ENCODE measurements at regions not wholly inside any gene's neighbourhood (a gene's known extent, or its start where the extent isn't known, plus 50 kb on each side); places are given as distances from the start of the nearest gene placed in this dataset.

DNA sequence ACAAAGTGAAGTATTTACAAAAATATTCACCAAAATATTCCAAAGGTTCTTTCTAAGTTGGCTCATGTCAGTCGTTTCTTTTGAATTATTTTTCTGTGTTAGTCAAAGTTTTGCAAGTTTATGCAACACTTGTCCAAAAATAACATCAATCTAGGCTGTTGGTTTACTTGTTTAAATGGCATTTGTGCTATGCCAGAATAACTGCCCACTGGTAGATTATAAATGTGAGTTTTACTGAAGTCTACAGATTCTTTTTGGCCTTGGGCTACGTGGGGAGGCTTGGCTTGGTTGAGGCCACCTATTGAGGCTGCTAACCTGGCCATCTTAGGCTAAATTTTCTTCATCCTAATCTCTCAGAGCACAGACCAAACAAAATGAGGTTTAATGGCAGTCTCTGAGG lies 1091.9 kb upstream of the RAG2 start:
- Histone ChIP-seq H4K20me1 (no peaks in the 10 kb centered on the region), H3K9ac (no peak overlapping the region), H3K9me3 (replicated peaks in 1 of 11) (peaks cover 10 to 16% (median 14%) of the 10 kb centered on the region in 11 experiments), H3K4me2 (no peak overlapping the region), H3K4me1 (no peaks in the 10 kb centered on the region), H3K4me3 (no peak overlapping the region), H3K36me3 (no peaks in the 10 kb centered on the region), H3K27ac (no peak overlapping the region), H3K27me3 (no peaks in the 10 kb centered on the region)
- no peak for TF ChIP-seq Cebpa-rat (IDR thresholded peaks at IDR 0.05)

DNA sequence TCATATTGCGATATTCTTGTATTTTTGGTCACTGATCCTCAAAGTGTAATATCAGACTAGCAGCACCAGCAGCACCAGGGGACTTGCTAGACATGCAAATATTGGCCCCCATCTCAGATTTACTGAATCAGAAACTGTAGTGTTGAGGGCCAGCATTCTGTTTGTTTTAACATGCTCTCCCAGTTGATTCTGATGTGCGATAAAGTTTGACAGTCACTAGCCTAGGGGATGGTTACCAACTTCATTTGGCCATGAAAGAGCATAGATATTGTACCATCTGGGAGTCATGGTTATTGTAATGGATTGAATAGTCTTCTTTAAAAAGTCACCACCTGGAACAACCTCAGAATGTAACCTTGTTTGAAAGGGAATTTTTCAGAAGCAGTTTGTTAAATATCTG lies 1090.4 kb upstream of the RAG2 start:
- H3K36me3 ChIP-seq: no peaks in the 10 kb centered on the region
- H3K27ac ChIP-seq: no peak overlapping the region
- no peaks in the 10 kb centered on the region for H3K27me3 ChIP-seq
- no peaks in the 10 kb centered on the region for H3K4me1 ChIP-seq
- no peak for TF ChIP-seq Cebpa-rat (IDR thresholded peaks at IDR 0.05)
- no peaks in the 10 kb centered on the region for H4K20me1 ChIP-seq
- peaks cover 0 to 2% (median 0%) of the 10 kb centered on the region in 11 experiments; a peak in 2 of 22 replicates for H3K9me3 ChIP-seq (replicated peaks in 1 of 11)
- no peak overlapping the region for H3K4me2 ChIP-seq
- no peak overlapping the region for H3K4me3 ChIP-seq
- H3K9ac ChIP-seq: no peak overlapping the region

DNA sequence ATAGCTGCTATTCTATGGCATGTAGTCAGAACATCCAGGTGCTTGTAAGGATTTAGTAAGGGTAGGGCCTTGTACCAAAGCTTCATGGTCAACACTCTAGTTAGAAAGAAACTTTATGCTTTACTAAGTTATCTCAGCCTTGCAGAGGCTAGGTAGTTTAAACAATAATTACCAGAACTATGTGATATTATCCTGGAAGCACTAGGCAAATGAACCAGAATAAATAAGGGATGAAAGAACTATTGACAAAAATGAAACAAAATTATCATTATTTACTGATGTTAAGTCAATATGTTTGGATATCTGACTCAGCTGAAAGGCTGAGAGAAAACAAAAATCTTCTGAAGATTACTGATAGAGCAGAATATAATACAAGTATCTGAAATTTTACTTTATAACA lies 1089.1 kb upstream of the RAG2 start:
- Histone ChIP-seq H3K9ac (no peak overlapping the region), H3K9me3 (replicated peaks in 1 of 11) (peaks cover 0 to 9% (median 6%) of the 10 kb centered on the region in 11 experiments; a peak in 9 of 22 replicates), H3K27me3 (no peaks in the 10 kb centered on the region), H4K20me1 (no peaks in the 10 kb centered on the region), H3K4me2 (no peak overlapping the region), H3K4me1 (no peaks in the 10 kb centered on the region), H3K27ac (no peak overlapping the region), H3K36me3 (no peaks in the 10 kb centered on the region; a peak in 1 of 22 replicates), H3K4me3 (no peak overlapping the region)
- no peak for TF ChIP-seq Cebpa-rat (IDR thresholded peaks at IDR 0.05)

DNA sequence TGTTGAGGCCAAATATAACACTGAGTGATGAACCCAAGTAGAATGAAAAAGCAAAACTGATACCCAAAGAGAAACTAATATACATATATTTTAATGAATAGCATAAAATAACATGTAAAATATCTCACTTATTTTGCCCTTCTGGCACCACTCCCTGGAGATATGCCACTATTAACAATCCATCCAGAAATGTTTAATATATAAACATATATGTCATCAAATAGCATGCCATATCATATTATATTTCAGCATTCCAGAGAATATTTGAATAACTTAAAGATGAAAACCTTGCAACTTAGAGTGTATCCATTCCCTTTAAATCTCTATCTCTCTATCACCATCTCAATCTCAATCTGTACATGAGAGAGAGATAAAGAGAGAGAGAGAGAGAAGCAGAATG lies 1073.3 kb upstream of the RAG2 start:
- no peak for TF ChIP-seq Cebpa-rat (IDR thresholded peaks at IDR 0.05)
- Histone ChIP-seq H3K9ac (no peak overlapping the region), H3K4me2 (no peak overlapping the region), H3K9me3 (replicated peaks in 1 of 11) (peaks cover 0 to 12% (median 0%) of the 10 kb centered on the region in 11 experiments; a peak in 5 of 22 replicates), H3K36me3 (no peaks in the 10 kb centered on the region), H3K4me3 (no peak overlapping the region), H3K27ac (no peak overlapping the region), H4K20me1 (no peaks in the 10 kb centered on the region), H3K27me3 (no peaks in the 10 kb centered on the region), H3K4me1 (no peaks in the 10 kb centered on the region)

DNA sequence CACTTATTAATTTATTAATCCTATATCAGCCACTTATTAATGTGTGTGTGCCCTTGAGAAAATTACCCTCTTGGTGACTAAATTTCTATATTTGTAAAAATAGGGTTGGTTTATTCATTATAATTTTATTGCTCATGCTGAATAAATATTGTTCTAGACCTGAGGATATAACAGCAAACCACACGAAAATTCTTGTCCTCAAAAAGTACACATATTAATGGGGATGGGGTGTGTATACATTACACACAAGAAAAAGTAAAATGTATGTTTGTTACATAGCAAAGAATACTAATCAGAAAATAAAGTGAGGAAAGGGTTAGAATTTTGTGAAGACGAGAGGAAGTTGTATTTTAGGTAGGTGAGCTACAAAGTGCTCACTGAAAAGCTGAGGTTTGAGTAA lies 1068.9 kb upstream of the RAG2 start:
- no peak for TF ChIP-seq Cebpa-rat (IDR thresholded peaks at IDR 0.05)
- Histone ChIP-seq H4K20me1 (no peaks in the 10 kb centered on the region), H3K4me2 (no peak overlapping the region), H3K27ac (no peak overlapping the region), H3K4me1 (peaks cover 0 to 4% (median 0%) of the 10 kb centered on the region in 10 experiments; a peak in 1 of 20 replicates), H3K36me3 (no peaks in the 10 kb centered on the region), H3K9ac (no peak overlapping the region), H3K4me3 (no peak overlapping the region), H3K27me3 (no peaks in the 10 kb centered on the region; a peak in 1 of 22 replicates), H3K9me3 (replicated peaks in 1 of 11) (peaks cover 0 to 12% (median 0%) of the 10 kb centered on the region in 11 experiments; a peak in 5 of 22 replicates)

DNA sequence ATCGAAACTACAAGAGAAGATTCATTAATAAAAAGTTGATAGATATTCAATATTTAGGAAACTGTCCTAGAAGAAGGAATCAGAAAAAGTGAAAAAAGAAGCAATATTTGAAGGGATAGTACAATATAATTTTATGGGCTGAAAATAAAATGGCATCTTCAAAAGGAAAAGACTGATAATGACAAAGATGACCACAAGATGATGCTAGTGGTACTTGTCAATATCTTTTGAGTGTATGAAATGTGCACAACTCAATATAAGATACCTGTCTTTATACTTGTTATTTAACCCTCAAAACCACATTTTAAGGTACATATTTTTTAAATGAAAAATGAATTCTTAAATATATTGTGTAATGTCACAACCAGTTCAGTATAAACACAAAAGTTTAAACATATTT lies 1059.6 kb upstream of the RAG2 start:
- Histone ChIP-seq H3K9ac (no peak overlapping the region), H3K4me2 (no peak overlapping the region), H3K27ac (no peak overlapping the region), H4K20me1 (no peaks in the 10 kb centered on the region), H3K36me3 (no peaks in the 10 kb centered on the region), H3K9me3 (replicated peaks in 1 of 11) (no peaks in the 10 kb centered on the region), H3K27me3 (no peaks in the 10 kb centered on the region), H3K4me3 (no peak overlapping the region), H3K4me1 (no peaks in the 10 kb centered on the region)
- TF ChIP-seq Cebpa-rat (IDR thresholded peaks at IDR 0.05): no peak

DNA sequence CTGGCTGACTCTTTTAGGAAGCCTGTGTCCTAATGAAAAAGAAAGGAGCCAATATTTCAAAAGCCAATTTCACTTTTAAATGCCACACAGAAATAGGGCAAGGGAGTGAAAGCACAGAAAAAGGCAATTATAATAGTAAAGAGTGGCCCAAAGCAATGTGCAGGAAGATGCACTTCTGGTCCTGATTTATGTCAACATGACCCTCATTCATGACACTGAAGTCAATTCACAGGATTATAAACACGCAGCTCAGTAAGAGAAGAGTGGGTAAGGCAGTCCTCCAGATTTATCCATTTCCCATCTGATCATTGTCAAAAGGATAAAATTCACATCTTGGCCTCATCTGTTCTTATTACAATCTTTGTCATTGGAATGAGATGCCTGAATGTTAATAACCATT lies 1049.7 kb upstream of the RAG2 start:
- H3K27ac ChIP-seq: no peak overlapping the region
- H3K9ac ChIP-seq: no peak overlapping the region
- no peaks in the 10 kb centered on the region for H4K20me1 ChIP-seq
- no peaks in the 10 kb centered on the region for H3K9me3 ChIP-seq (replicated peaks in 1 of 11)
- no peak overlapping the region for H3K4me2 ChIP-seq
- H3K4me1 ChIP-seq: no peaks in the 10 kb centered on the region
- H3K36me3 ChIP-seq: no peaks in the 10 kb centered on the region
- H3K27me3 ChIP-seq: no peaks in the 10 kb centered on the region; a peak in 1 of 22 replicates
- H3K4me3 ChIP-seq: no peak overlapping the region
- no peak for TF ChIP-seq Cebpa-rat (IDR thresholded peaks at IDR 0.05)

DNA sequence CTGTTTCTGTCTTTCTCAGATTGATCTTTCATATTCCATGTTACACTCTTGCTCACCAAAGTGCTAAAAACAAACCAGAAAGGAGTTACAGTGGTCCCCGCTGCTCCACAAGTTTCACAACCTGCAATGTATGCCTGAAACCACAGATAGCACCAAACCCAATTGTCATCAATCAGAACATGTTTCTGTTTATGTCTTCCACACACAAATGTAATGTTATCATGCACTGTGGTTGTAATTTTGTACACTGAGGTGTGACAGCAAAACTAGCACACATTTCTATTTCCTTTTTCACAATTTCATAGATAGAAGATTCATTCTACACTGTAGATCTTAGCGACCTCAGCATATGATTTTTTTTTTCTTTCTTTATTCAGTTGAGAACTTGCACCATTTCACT lies 1045.9 kb upstream of the RAG2 start:
- Histone ChIP-seq H3K9me3 (replicated peaks in 1 of 11) (no peaks in the 10 kb centered on the region), H3K4me3 (no peak overlapping the region), H3K27me3 (no peaks in the 10 kb centered on the region; a peak in 1 of 22 replicates), H3K27ac (no peak overlapping the region), H3K4me1 (no peaks in the 10 kb centered on the region), H3K4me2 (no peak overlapping the region), H3K9ac (no peak overlapping the region), H3K36me3 (no peaks in the 10 kb centered on the region), H4K20me1 (no peaks in the 10 kb centered on the region)
- TF ChIP-seq Cebpa-rat (IDR thresholded peaks at IDR 0.05): no peak

DNA sequence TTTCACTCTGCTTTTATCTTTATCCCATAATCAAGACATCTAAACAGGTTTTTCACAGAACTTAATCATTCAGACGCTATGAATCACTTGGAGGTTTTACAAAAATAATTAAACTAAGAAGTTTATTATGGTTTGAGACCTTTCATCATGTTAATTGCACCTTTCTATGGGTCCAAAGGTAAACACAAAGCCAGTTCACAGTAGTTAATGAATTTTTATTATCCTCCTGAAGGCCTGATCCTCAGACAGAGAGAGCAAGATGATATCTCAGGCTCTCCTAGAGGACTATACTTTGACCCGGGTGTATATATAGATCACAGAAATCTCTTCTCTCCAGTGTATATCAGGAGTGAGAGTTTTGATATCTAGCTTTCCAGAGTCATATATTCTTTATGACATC lies 1044.3 kb upstream of the RAG2 start:
- Histone ChIP-seq H4K20me1 (no peaks in the 10 kb centered on the region), H3K4me2 (no peak overlapping the region), H3K27ac (no peak overlapping the region), H3K9ac (no peak overlapping the region), H3K27me3 (no peaks in the 10 kb centered on the region; a peak in 1 of 22 replicates), H3K36me3 (no peaks in the 10 kb centered on the region), H3K9me3 (replicated peaks in 1 of 11) (no peaks in the 10 kb centered on the region), H3K4me3 (no peak overlapping the region), H3K4me1 (no peaks in the 10 kb centered on the region)
- no peak for TF ChIP-seq Cebpa-rat (IDR thresholded peaks at IDR 0.05)

DNA sequence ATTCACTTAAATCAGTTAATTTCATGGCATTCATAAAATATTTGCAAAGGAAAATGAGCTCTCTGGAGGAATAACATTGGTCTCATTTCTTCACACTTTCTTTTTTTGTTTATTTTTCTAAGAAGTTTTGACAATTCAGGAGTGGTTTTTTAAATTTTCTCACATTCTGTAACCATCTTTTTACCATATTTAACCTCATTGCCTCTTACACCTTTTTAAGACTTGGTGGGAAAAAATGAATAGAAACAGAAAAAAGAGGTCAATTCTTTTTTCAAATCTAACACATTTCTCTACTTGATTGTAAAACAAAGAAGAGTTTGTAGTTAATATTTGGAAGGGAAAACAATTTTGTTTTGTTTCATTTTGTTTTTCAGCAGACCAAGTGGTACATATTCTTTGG lies 1034.7 kb upstream of the RAG2 start:
- Histone ChIP-seq H3K27me3 (no peaks in the 10 kb centered on the region), H3K36me3 (no peaks in the 10 kb centered on the region), H4K20me1 (no peaks in the 10 kb centered on the region), H3K9me3 (replicated peaks in 1 of 11) (no peaks in the 10 kb centered on the region), H3K9ac (no peak overlapping the region), H3K4me1 (peaks cover 0 to 4% (median 0%) of the 10 kb centered on the region in 10 experiments; a peak in 1 of 20 replicates), H3K27ac (no peak overlapping the region), H3K4me2 (no peak overlapping the region), H3K4me3 (no peak overlapping the region)
- no peak for TF ChIP-seq Cebpa-rat (IDR thresholded peaks at IDR 0.05)

All from BLaER1 treated with 17β-estradiol and CSF1 and Interleukin-3, amounts not matched to agents 10 nM and 100 nM (cell line).